Adrenal gland (tissue), 5 donors: ENCODE measurements at regions not wholly inside any gene's neighbourhood (a gene's known extent, or its start where the extent isn't known, plus 50 kb on each side); places are given as distances from the start of the nearest gene placed in this dataset.

Experiments
- CTCF ChIP-seq, 6 experiments: fragments of 450-650 bp in 4 of 6; fragments of 200-600 bp in 2 of 6; sonication (generic) in 1 of 6; IDR thresholded peaks; 1 replicate in 5 of 6; 2 replicates in 1 of 6; pipeline versions ENCODE4 v1.5.1 to v1.8.0; 2016 to 2021; ENCODE audit warnings: antibody characterized with exemption in 6 of 6, mild to moderate bottlenecking in 2 of 6, moderate library complexity in 1 of 6
- POLR2A ChIP-seq, 2 donors: fragments of 450-650 bp; IDR thresholded peaks; one replicate each; pipeline ENCODE4 v1.6.1; 2017; ENCODE audit warnings: antibody characterized with exemption in 2 of 2, mild to moderate bottlenecking in 2 of 2, moderate library complexity in 1 of 2
- donor health status: DM: no; HTN: no; CAD: no.

GRCh38 chr21:18164933-18165332 lies 79.7 kb upstream of the CHODL start:
- TF ChIP-seq CTCF (IDR thresholded peaks at IDR 0.05) (no peak), POLR2A (IDR thresholded peaks at IDR 0.05) (no peak)
